Loucy (cell line): ENCODE measurements at regions not wholly inside any gene's neighbourhood (a gene's known extent, or its start where the extent isn't known, plus 50 kb on each side); places are given as distances from the start of the nearest gene placed in this dataset.

Source experiments
- CTCF ChIP-seq: fragments of 200-600 bp; sonication (generic); conservative IDR thresholded peaks from 2 replicates; pipeline ENCODE4 v1.5.1; 2014; ENCODE audit warnings: mild to moderate bottlenecking, antibody characterized with exemption, low read length
- EZH2phosphoT487 ChIP-seq: fragments of 200-600 bp; IDR thresholded peaks from 2 replicates; pipeline ENCODE4 v1.6.1; 2018; ENCODE audit warnings: antibody characterized with exemption, mild to moderate bottlenecking, moderate library complexity, borderline replicate concordance

GRCh38 chr6:156027248-156027626, 571.6 kb upstream of the NOX3 start:
- TF ChIP-seq CTCF (no peak), EZH2phosphoT487 (no peak)
